ENCODE measurements at regions not wholly inside any gene's neighbourhood (a gene's known extent, or its start where the extent isn't known, plus 50 kb on each side); places are given as distances from the start of the nearest gene placed in this dataset.

DNA sequence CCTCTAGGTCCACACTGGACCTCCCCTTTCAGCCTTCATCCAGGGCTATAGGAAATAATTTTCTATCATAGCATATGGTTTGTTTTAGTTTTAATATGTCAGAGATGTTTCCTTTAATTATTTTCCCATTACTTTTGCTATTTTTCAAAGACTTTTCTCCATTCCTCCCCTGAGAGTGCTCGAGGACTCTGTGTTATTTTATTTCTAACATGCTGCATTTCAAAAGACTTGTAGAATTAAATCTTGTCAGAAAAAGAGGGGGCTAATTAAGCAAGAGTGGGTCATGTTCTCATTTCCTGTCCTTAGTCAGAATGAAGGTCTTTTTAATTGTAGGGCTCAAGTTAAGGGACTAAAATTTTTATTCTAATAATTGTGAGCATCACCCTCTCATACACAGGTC lies 71.6 kb upstream of the CTTNBP2 start:
- no peak for TF ChIP-seq SUZ12 (IDR thresholded peaks at IDR 0.05; ENCODE audit: extremely low read depth, insufficient read depth, insufficient read length)
- no peak for TF ChIP-seq YY1 (IDR thresholded peaks at IDR 0.05; ENCODE audit: insufficient read depth, insufficient read length)
- TF ChIP-seq ZNF274 (IDR thresholded peaks at IDR 0.05; ENCODE audit: low read depth, low read length): no peak
